ENCODE measurements at regions not wholly inside any gene's neighbourhood (a gene's known extent, or its start where the extent isn't known, plus 50 kb on each side); places are given as distances from the start of the nearest gene placed in this dataset.
"Not testable (repeated sequence)": the region's sequence is repeated elsewhere in the genome, so short reads cannot be mapped to it uniquely, and the experiment has no call there.

DNA sequence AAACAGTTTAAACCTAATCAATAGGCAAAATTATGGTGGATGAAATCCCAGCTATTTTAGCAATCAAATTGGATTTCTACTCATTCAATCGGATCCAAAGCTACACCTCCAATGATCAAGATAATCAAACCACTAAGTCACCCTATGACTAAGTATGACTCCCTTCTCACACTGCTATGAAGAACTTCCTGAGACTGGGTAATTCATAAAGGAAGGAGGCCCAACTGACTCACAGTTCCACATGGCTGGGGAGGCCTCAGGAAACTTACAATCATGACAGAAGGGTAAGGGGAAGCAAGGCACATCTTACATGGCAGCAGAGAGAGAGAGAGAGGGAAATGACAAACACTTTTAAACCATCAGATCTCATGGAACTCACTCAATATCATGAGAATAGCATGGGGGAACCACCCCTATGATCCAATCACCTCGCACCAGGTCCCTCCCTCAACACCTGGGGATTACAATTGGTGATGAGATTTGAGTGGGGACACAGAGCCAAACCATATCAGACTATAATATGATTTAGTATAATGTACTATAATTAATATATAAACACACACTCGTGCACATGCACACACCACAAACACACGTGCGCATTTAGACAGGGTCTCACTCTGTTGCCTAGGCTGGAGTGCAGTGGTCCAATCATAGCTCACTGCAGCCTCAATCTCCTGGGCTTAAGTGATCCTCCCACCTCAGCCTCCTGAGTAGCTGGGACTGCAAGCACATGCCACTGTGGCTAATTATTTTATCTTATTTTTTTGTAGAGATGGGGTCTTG, 213.6 kb upstream of the FOXK1 start:
- H3K27me3 ChIP-seq = no peaks in the 10 kb centered on the region
- DNase-seq (ENCODE audit: low spot score in 2 of 2) = no peak
- H3K4me1 ChIP-seq = no peaks in the 10 kb centered on the region
- no peak overlapping the region for H3K27ac ChIP-seq
- no peak overlapping the region for H3K4me3 ChIP-seq
- intact Hi-C loops (cut with DNase I; ENCODE audit: low total_unique reads) = no loop called here
- no peaks in the 10 kb centered on the region for H3K36me3 ChIP-seq
- TF ChIP-seq POLR2A (IDR thresholded peaks at IDR 0.05) = no peak
- TF ChIP-seq POLR2AphosphoS5 (IDR thresholded peaks at IDR 0.05) = no peak
- TF ChIP-seq, protein P1, sequence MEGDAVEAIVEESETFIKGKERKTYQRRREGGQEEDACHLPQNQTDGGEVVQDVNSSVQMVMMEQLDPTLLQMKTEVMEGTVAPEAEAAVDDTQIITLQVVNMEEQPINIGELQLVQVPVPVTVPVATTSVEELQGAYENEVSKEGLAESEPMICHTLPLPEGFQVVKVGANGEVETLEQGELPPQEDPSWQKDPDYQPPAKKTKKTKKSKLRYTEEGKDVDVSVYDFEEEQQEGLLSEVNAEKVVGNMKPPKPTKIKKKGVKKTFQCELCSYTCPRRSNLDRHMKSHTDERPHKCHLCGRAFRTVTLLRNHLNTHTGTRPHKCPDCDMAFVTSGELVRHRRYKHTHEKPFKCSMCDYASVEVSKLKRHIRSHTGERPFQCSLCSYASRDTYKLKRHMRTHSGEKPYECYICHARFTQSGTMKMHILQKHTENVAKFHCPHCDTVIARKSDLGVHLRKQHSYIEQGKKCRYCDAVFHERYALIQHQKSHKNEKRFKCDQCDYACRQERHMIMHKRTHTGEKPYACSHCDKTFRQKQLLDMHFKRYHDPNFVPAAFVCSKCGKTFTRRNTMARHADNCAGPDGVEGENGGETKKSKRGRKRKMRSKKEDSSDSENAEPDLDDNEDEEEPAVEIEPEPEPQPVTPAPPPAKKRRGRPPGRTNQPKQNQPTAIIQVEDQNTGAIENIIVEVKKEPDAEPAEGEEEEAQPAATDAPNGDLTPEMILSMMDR (IDR thresholded peaks at IDR 0.05) = no peak
- H3K9me3 ChIP-seq = no peaks in the 10 kb centered on the region

GRCh38 chr7:4470246-4470645, 211.8 kb upstream of the FOXK1 start:
- H3K27ac ChIP-seq = no peak overlapping the region
- DNase-seq (ENCODE audit: low spot score in 2 of 2) = no peak
- no peaks in the 10 kb centered on the region for H3K4me1 ChIP-seq
- H3K27me3 ChIP-seq = no peaks in the 10 kb centered on the region
- TF ChIP-seq POLR2A (IDR thresholded peaks at IDR 0.05) (no peak), POLR2AphosphoS5 (IDR thresholded peaks at IDR 0.05) (no peak)
- TF ChIP-seq, protein P1 (IDR thresholded peaks at IDR 0.05) = no peak
- no peaks in the 10 kb centered on the region for H3K36me3 ChIP-seq
- H3K4me3 ChIP-seq = no peak overlapping the region
- intact Hi-C loops (cut with DNase I; ENCODE audit: low total_unique reads) = no loop called here
- H3K9me3 ChIP-seq = no peaks in the 10 kb centered on the region

- TF ChIP-seq, protein P1 (IDR thresholded peaks at IDR 0.05) = no peak
- TF ChIP-seq POLR2AphosphoS5 (IDR thresholded peaks at IDR 0.05) (no peak), POLR2A (IDR thresholded peaks at IDR 0.05) (no peak)
Measured at GRCh38 chr7:4472728-4473127, 209.4 kb upstream of the FOXK1 start.

GRCh38 chr7:4479367-4480039, 202.6 kb upstream of the FOXK1 start:
- peaks cover 8 to 15% of the 10 kb centered on the region in 2 donors for H3K9me3 ChIP-seq
- H3K4me3 ChIP-seq = no peak overlapping the region
- H3K36me3 ChIP-seq = no peaks in the 10 kb centered on the region
- intact Hi-C loops (cut with DNase I; ENCODE audit: low total_unique reads) = no loop called here
- no peak overlapping the region for H3K27ac ChIP-seq
- TF ChIP-seq POLR2A (IDR thresholded peaks at IDR 0.05) = no peak
- no peak for TF ChIP-seq POLR2AphosphoS5 (IDR thresholded peaks at IDR 0.05)
- TF ChIP-seq, protein P1 (IDR thresholded peaks at IDR 0.05) = no peak
- H3K4me1 ChIP-seq = no peaks in the 10 kb centered on the region
- no peak for DNase-seq (ENCODE audit: low spot score in 2 of 2)
- no peaks in the 10 kb centered on the region for H3K27me3 ChIP-seq

More at GRCh38 chr7:4472728-4473127, 209.4 kb upstream of the FOXK1 start:
- Histone ChIP-seq H3K36me3 (no peaks in the 10 kb centered on the region), H3K4me3 (no peak overlapping the region), H3K4me1 (no peaks in the 10 kb centered on the region), H3K27me3 (no peaks in the 10 kb centered on the region), H3K9me3 (no peaks in the 10 kb centered on the region), H3K27ac (no peak overlapping the region)
- no peak for DNase-seq (ENCODE audit: low spot score in 2 of 2)
- intact Hi-C loops (cut with DNase I; ENCODE audit: low total_unique reads) = no loop called here

DNA sequence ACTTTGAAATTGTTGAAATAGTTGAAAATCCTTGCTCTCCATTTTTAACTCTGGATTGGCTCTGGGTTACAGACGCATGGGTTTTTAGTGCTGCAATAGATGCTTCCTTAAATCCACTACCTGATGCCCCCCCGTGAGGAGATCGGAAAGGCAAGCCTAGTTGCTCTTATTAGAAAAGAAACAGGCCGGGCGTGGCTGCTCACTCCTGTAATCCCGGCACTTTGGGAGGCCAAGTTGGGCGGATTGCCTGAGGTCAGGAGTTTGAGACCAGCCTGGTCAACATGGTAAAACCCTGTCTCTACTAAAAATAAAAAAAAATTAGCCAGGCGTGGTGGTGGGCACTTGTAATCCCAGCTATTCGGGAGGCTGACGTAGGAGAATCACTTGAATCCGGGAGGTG, 202.0 kb upstream of the FOXK1 start:
- H3K4me3 ChIP-seq; H3K4me1 ChIP-seq; intact Hi-C loops (cut with DNase I; ENCODE audit: low total_unique reads); H3K27me3 ChIP-seq; H3K27ac ChIP-seq; H3K36me3 ChIP-seq; DNase-seq (ENCODE audit: low spot score in 2 of 2): not testable (repeated sequence)
- peaks cover 8 to 16% of the 10 kb centered on the region in 2 donors for H3K9me3 ChIP-seq

Data from breast epithelium (tissue), 4 donors.